K562 (cell line): ENCODE measurements at regions not wholly inside any gene's neighbourhood (a gene's known extent, or its start where the extent isn't known, plus 50 kb on each side); places are given as distances from the start of the nearest gene placed in this dataset.

ENCODE experiments used
- ATAC-seq: fragments of 200-7000 bp; cut with Tn5 transposase; 3 replicates; pipeline ENCODE4 v1.9.1; 2020; ENCODE audit warnings: moderate library complexity
- BruUV-seq: library from RNA; stranded (reverse); fragments of 400-500 nt; replicated peaks from 2 replicates; lab custom pipeline; 2021; lab: Mats Ljungman, UMichigan
- CTCF ChIA-PET: fragments of 300-600 bp; formaldehyde crosslinking; extraction: SDS; loops from one replicate; lab custom pipeline; 2021; ENCODE audit warnings: low intra/inter-chr PET ratio; lab: Yijun Ruan, JAX
- POLR2A ChIA-PET: fragments of 300-600, 350-650 bp; sonication (Branson Sonifier 250); formaldehyde crosslinking; extraction: SDS; loops from one replicate; lab custom pipeline; 2021; ENCODE audit warnings: antibody characterized with exemption, inconsistent platforms; lab: Yijun Ruan, JAX
- DNase-seq, 4 experiments: peaks; one replicate each; pipeline versions ENCODE4 v3.0.0 to v3.0.0-alpha.2; 2011 to 2018; ENCODE audit warnings: low spot score in 3 of 4, mixed read lengths in 3 of 4; ENCODE audit errors: extremely low read depth in 1 of 4
- FAIRE-seq: peaks from 2 replicates; lab custom pipeline; 2011; peaks lifted over from hg19 to GRCh38; lab: Jason Lieb, UNC
- H2AFZ ChIP-seq: 2 replicates; pipeline ENCODE4 v1.6.0; 2011; ENCODE audit warnings: low read depth, low read length, control low read depth, inconsistent platforms
- H3K27ac ChIP-seq: fragments of 200-600 bp; 3 replicates; pipeline ENCODE4 v1.8.0; 2011; ENCODE audit warnings: low read depth, mild to moderate bottlenecking, control low read depth, inconsistent platforms, low read length, moderate library complexity, mixed read lengths; ENCODE audit errors: extremely low read depth
- H3K27me3 ChIP-seq, 2 experiments: fragments of 300-600 bp in 1 of 2; 2 replicates in 1 of 2; 3 replicates in 1 of 2; pipeline versions ENCODE4 v1.6.0 to v1.8.0; 2011; ENCODE audit warnings: inconsistent platforms in 2 of 2, low read length in 2 of 2, mild to moderate bottlenecking in 1 of 2, mixed read lengths in 1 of 2, moderate library complexity in 1 of 2; ENCODE audit not compliant: control insufficient read depth in 2 of 2, insufficient read depth in 2 of 2
- H3K36me3 ChIP-seq: fragments of 300-600 bp; 3 replicates; pipeline ENCODE4 v1.8.0; 2011; ENCODE audit warnings: mild to moderate bottlenecking, low read length, inconsistent platforms; ENCODE audit not compliant: control insufficient read depth, insufficient read depth
- H3K4me1 ChIP-seq, 2 experiments: fragments of 200-600 bp in 1 of 2; replicated peaks in 1 of 2; 2 replicates in 1 of 2; 3 replicates in 1 of 2; pipeline versions ENCODE4 v1.5.1 to v1.8.0; 2011; ENCODE audit warnings: inconsistent platforms in 2 of 2, low read length in 2 of 2, mild to moderate bottlenecking in 1 of 2, mixed read lengths in 1 of 2, moderate library complexity in 1 of 2; ENCODE audit not compliant: control insufficient read depth in 2 of 2, insufficient read depth in 2 of 2
- H3K4me2 ChIP-seq: 2 replicates; pipeline ENCODE4 v1.6.1; 2011; ENCODE audit warnings: low read length, control low read depth, inconsistent platforms, mixed read lengths; ENCODE audit not compliant: insufficient read depth
- H3K4me3 ChIP-seq: fragments of 200-600 bp; sonication (generic), shearing (Covaris generic); 2 replicates; pipeline ENCODE4 v1.5.1; 2016; ENCODE audit warnings: control low read depth, inconsistent platforms
- H3K79me2 ChIP-seq: fragments of 200-600 bp; 3 replicates; pipeline ENCODE4 v1.8.0; 2011; ENCODE audit warnings: low read length, inconsistent platforms; ENCODE audit not compliant: control insufficient read depth, insufficient read depth
- H3K9ac ChIP-seq, 2 experiments: 2 replicates each; pipeline versions ENCODE4 v1.6.0 to v1.6.1; 2011; ENCODE audit warnings: low read depth in 2 of 2, low read length in 2 of 2, control low read depth in 1 of 2, inconsistent platforms in 1 of 2, mild to moderate bottlenecking in 1 of 2, mixed read lengths in 1 of 2; ENCODE audit not compliant: insufficient read depth in 1 of 2
- H3K9me1 ChIP-seq: one replicate; pipeline ENCODE4 v1.6.0; 2011; ENCODE audit warnings: inconsistent platforms, mild to moderate bottlenecking, low read length, moderate library complexity; ENCODE audit not compliant: control insufficient read depth, insufficient read depth
- H3K9me3 ChIP-seq: replicated peaks from 2 replicates; pipeline ENCODE4 v1.5.1; 2011; ENCODE audit warnings: low read depth, low read length, inconsistent platforms; ENCODE audit not compliant: control insufficient read depth, insufficient read depth
- H4K20me1 ChIP-seq: replicated peaks from 2 replicates; pipeline ENCODE4 v1.6.1; 2011; ENCODE audit warnings: low read length, inconsistent platforms, mixed read lengths; ENCODE audit not compliant: control insufficient read depth, insufficient read depth
- ATF7 ChIP-seq: fragments of 450-650 bp; IDR thresholded peaks from 2 replicates; pipeline ENCODE4 v1.7.1; 2014; ENCODE audit warnings: mild to moderate bottlenecking, moderate library complexity
- CREB3 ChIP-seq: fragments of 450-650 bp; conservative IDR thresholded peaks from 2 replicates; pipeline ENCODE4 v1.6.1; 2016; ENCODE audit warnings: missing genetic modification characterization, low read depth, mild to moderate bottlenecking, missing compliant biosample characterization, moderate library complexity
- E2F1 ChIP-seq: sonication (generic); formaldehyde crosslinking; IDR thresholded peaks from 2 replicates; pipeline ENCODE4 v1.8.1; 2023; ENCODE audit warnings: mild to moderate bottlenecking, missing genetic modification reagents, moderate library complexity
- KDM2B ChIP-seq: fragments of 250-450 bp; sonication (Bioruptor Pico); IDR thresholded peaks from 2 replicates; pipeline ENCODE4 v1.8.0; 2021; ENCODE audit warnings: mild to moderate bottlenecking, moderate library complexity
- KDM4B ChIP-seq, 2 experiments: fragments of 450-650 bp in 1 of 2; sonication (generic) in 1 of 2; IDR thresholded peaks; 2 replicates each; pipeline ENCODE4 v1.6.1; 2016 to 2017; ENCODE audit warnings: borderline replicate concordance in 2 of 2, antibody characterized with exemption in 1 of 2, low read depth in 1 of 2, mild to moderate bottlenecking in 1 of 2
- KDM5B ChIP-seq: fragments of 200-600 bp; sonication (generic); IDR thresholded peaks from 2 replicates; pipeline ENCODE4 v1.6.1; 2012; ENCODE audit warnings: low read depth, mild to moderate bottlenecking, moderate library complexity, low read length, control low read depth, inconsistent platforms; ENCODE audit not compliant: insufficient replicate concordance
- MAX ChIP-seq: sonication (generic); formaldehyde crosslinking; IDR thresholded peaks from 2 replicates; pipeline ENCODE4 v1.9.0; 2022; ENCODE audit warnings: mild to moderate bottlenecking, missing genetic modification reagents
- MCM7 ChIP-seq, 2 experiments: fragments of 450-650 bp; IDR thresholded peaks; 2 replicates each; pipeline ENCODE4 v1.6.1; 2016 to 2018
- NONO ChIP-seq, 2 experiments: fragments of 200-400 bp in 1 of 2; fragments of 450-650 bp in 1 of 2; formaldehyde crosslinking in 1 of 2; IDR thresholded peaks; 2 replicates each; pipeline ENCODE4 v1.6.1; 2017; ENCODE audit warnings: low read depth in 2 of 2, mild to moderate bottlenecking in 2 of 2, moderate library complexity in 2 of 2, low read length in 1 of 2
- POLR2B ChIP-seq: fragments of 450-650 bp; IDR thresholded peaks from 2 replicates; pipeline ENCODE4 v1.6.1; 2018; ENCODE audit warnings: low read depth; ENCODE audit not compliant: partially characterized antibody
- RHOXF2B ChIP-seq: fragments of 250-450 bp; sonication (Bioruptor Pico); conservative IDR thresholded peaks from 2 replicates; pipeline ENCODE4 v1.5.1; 2021
- ZBTB26 ChIP-seq: fragments of 450-650 bp; formaldehyde crosslinking; IDR thresholded peaks from 2 replicates; pipeline ENCODE4 v1.4.0; 2022; ENCODE audit warnings: missing genetic modification characterization
- ZBTB7A ChIP-seq: IDR thresholded peaks from 2 replicates; pipeline ENCODE4 v1.6.1; 2011; ENCODE audit warnings: low read depth, mild to moderate bottlenecking, low read length, moderate library complexity, borderline replicate concordance; ENCODE audit not compliant: control insufficient read depth
- ZNF764 ChIP-seq: fragments of 250-450 bp; sonication (Bioruptor Pico); IDR thresholded peaks from 2 replicates; pipeline ENCODE4 v1.4.0; 2020; ENCODE audit warnings: low read depth, mild to moderate bottlenecking, moderate library complexity
- WGBS: fragments of 100-300 bp; shearing (Covaris generic); methylation state at CpG from one replicate; pipeline ENCODE4 v1.1.6; 2016; ENCODE audit warnings: low coverage, mixed read lengths; ENCODE audit not compliant: insufficient coverage; ENCODE audit errors: missing lambda C conversion rate; 5-methylcytosine and 5-hydroxymethylcytosine counted together
- in situ Hi-C: fragments of 300-500 bp; cut with MboI; formaldehyde crosslinking; loops from 4 replicates; pipeline ENCODE4 v1.15.0; 2018; ENCODE audit warnings: inconsistent platforms, mixed read lengths
- intact Hi-C: fragments of 100-400 bp; cut with micrococcal nuclease; formaldehyde crosslinking; loops from 2 replicates; pipeline ENCODE4 v1.14.2; 2022
- TF ChIP-seq, protein P1 (sequence below): fragments of 250-450 bp; sonication (Bioruptor Pico); IDR thresholded peaks from 2 replicates; pipeline ENCODE4 v1.8.0; 2022; ENCODE audit warnings: inconsistent platforms, mild to moderate bottlenecking, moderate library complexity, borderline replicate concordance

- intact Hi-C loops (no loop called here), in situ Hi-C loops (no loop called here)
- H3K79me2 ChIP-seq = no peaks in the 10 kb centered on the region
- no peak overlapping the region for H3K9ac ChIP-seq
- no peaks in the 10 kb centered on the region; the same call in 1 of the 2 replicates for H4K20me1 ChIP-seq
- H3K27ac ChIP-seq = no peak overlapping the region
- TF ChIP-seq POLR2B (no peak), KDM2B (CRISPR knock-in tag) (no peak), ZNF764 (CRISPR knock-in tag) (no peak), ZBTB26 (no peak), KDM4B (IDR thresholded peaks at IDR 0.05; ENCODE audit: borderline replicate concordance in 2 of 2, low read depth in 1 of 2) (no peak), RHOXF2B (CRISPR knock-in tag) (no peak), CREB3 (tag) (no peak), KDM5B (no peak), E2F1 (CRISPR knock-in tag) (no peak), MCM7 (IDR thresholded peaks at IDR 0.05) (no peak), MAX (CRISPR knock-in tag) (no peak), NONO (IDR thresholded peaks at IDR 0.05; ENCODE audit: low read depth in 2 of 2, low read length in 1 of 2) (no peak), ATF7 (no peak), ZBTB7A (no peak)
- TF ChIP-seq, protein P1, sequence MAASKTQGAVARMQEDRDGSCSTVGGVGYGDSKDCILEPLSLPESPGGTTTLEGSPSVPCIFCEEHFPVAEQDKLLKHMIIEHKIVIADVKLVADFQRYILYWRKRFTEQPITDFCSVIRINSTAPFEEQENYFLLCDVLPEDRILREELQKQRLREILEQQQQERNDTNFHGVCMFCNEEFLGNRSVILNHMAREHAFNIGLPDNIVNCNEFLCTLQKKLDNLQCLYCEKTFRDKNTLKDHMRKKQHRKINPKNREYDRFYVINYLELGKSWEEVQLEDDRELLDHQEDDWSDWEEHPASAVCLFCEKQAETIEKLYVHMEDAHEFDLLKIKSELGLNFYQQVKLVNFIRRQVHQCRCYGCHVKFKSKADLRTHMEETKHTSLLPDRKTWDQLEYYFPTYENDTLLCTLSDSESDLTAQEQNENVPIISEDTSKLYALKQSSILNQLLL (CRISPR knock-in tag) = no peak
- no peaks in the 10 kb centered on the region for H3K9me3 ChIP-seq
- POLR2A ChIA-PET = no interaction called here
- H3K27me3 ChIP-seq = 0 out of 5 replicates have a peak, but pooled peaks cover 0 to 9% of the 10 kb centered on the region in 2 experiments
- WGBS = 0% methylated on average over 1 of the region's 1 CpG
- no peak for FAIRE-seq
- no peaks in the 10 kb centered on the region for H3K36me3 ChIP-seq
- ATAC-seq = no peak
- H2AFZ ChIP-seq = no peak overlapping the region
- H3K4me2 ChIP-seq = no peak overlapping the region
- no peaks in the 10 kb centered on the region for H3K4me1 ChIP-seq
- no peak for DNase-seq
- no TSS peak for BruUV-seq
- H3K4me3 ChIP-seq = no peak overlapping the region
- CTCF ChIA-PET = no interaction called here
- H3K9me1 ChIP-seq = no peaks in the 10 kb centered on the region
Observed at GRCh38 chr16:66058832-66059231, 307.7 kb upstream of the CDH5 start.
